ENCODE measurements at regions not wholly inside any gene's neighbourhood (a gene's known extent, or its start where the extent isn't known, plus 50 kb on each side); places are given as distances from the start of the nearest gene placed in this dataset.

- intact Hi-C loops (cut with micrococcal nuclease) (no loop called here), dilution Hi-C loops (cut with HindIII; ENCODE audit: low sequenced_read_pairs, unreplicated experiment) (no loop called here), in situ Hi-C loops (cut with MboI; ENCODE audit: low sequenced_read_pairs) (no loop called here)
- Histone ChIP-seq H3K14ac (replicated peaks; ENCODE audit: low read depth, low read length) (no peak overlapping the region), H4K91ac (ENCODE audit: insufficient read depth, low read depth, low read length) (0 out of 2 replicates have a peak overlapping the region, but pooled peaks have one; percentile 16), H4K5ac (ENCODE audit: low read depth, low read length) (peak overlapping the region; percentile 67; the same call in 1 of the 2 replicates), H3K79me1 (ENCODE audit: low read depth in 1 of 2, low read length in 2 of 2) (no peaks in the 10 kb centered on the region), H3K27me3 (ENCODE audit: control insufficient read depth, insufficient read depth, low read length) (no peaks in the 10 kb centered on the region), H3K4me2 (ENCODE audit: low read depth, low read length) (0 out of 2 replicates have a peak overlapping the region, but pooled peaks have one; percentile 28), H3K18ac (ENCODE audit: low read depth, low read length) (peak overlapping the region; percentile 25; the same call in 1 of the 2 replicates), H3K56ac (ENCODE audit: extremely low read depth, insufficient read depth, low read length) (no peak overlapping the region), H3K4ac (ENCODE audit: low read depth, low read length) (no peak overlapping the region), H4K8ac (ENCODE audit: low read depth in 2 of 2, low read length in 2 of 2) (no peak overlapping the region), H2BK20ac (ENCODE audit: low read depth, low read length) (no peak overlapping the region), H3K9ac (ENCODE audit: low read depth, low read length) (no peak overlapping the region), H3K9me3 (ENCODE audit: control insufficient read depth, insufficient read depth, low read length) (no peaks in the 10 kb centered on the region), H2BK120ac (ENCODE audit: low read depth, low read length) (no peak overlapping the region), H3K9me1 (ENCODE audit: insufficient read depth, low read length) (no peaks in the 10 kb centered on the region), H2BK5ac (ENCODE audit: low read depth, low read length, poor library complexity, severe bottlenecking) (no peak overlapping the region), H2AK5ac (ENCODE audit: low read depth, low read length) (no peak overlapping the region), H2AFZ (replicated peaks; ENCODE audit: low read length, poor library complexity) (no peak overlapping the region), H3K36me3 (ENCODE audit: control insufficient read depth, insufficient read depth, low read length) (no peaks in the 10 kb centered on the region), H4K20me1 (ENCODE audit: insufficient read depth, low read length) (no peaks in the 10 kb centered on the region), H3K4me3 (ENCODE audit: insufficient read depth, low read depth, low read length) (no peak overlapping the region), H3K23ac (ENCODE audit: low read depth, low read length) (no peak overlapping the region), H2BK15ac (ENCODE audit: low read depth, low read length) (no peak overlapping the region), H2AK9ac (replicated peaks; ENCODE audit: low read depth, low read length, poor library complexity) (no peak overlapping the region), H3K4me1 (ENCODE audit: control insufficient read depth, insufficient read depth, low read length) (peaks cover 6% of the 10 kb centered on the region; the same call in 1 of the 2 replicates), H3K27ac (ENCODE audit: insufficient read depth, low read length) (peak overlapping the region; percentile 28; the same call in 1 of the 2 replicates)
- ChIA-PET CTCF (no interaction called here), POLR2A (ENCODE audit: unreplicated experiment) (no interaction called here)
- BruUV-seq (replicated peaks) = no TSS peak
- TF ChIP-seq NFE2L2 (IDR thresholded peaks at IDR 0.05; ENCODE audit: low read depth, low read length) (no peak), ELK1 (IDR thresholded peaks at IDR 0.05; ENCODE audit: borderline replicate concordance, low read depth, low read length) (no peak), CEBPB (IDR thresholded peaks at IDR 0.05; ENCODE audit: low read depth, low read length) (no peak), RAD21 (IDR thresholded peaks at IDR 0.05; ENCODE audit: low read length) (no peak), RCOR1 (IDR thresholded peaks at IDR 0.05; ENCODE audit: insufficient replicate concordance, low read length) (no peak), BHLHE40 (IDR thresholded peaks at IDR 0.05; ENCODE audit: low read depth, low read length) (no peak), CTCF (conservative IDR thresholded peaks at IDR 0.05; ENCODE audit: low read depth, low read length) (no peak), SMC3 (IDR thresholded peaks at IDR 0.05; ENCODE audit: low read depth, low read length) (no peak), USF2 (IDR thresholded peaks at IDR 0.05; ENCODE audit: low read depth, low read length) (no peak), CHD1 (IDR thresholded peaks at IDR 0.05; ENCODE audit: low read depth, low read length) (no peak), MAZ (IDR thresholded peaks at IDR 0.05; ENCODE audit: borderline replicate concordance, low read depth, low read length) (no peak), POLR2A (IDR thresholded peaks at IDR 0.05; ENCODE audit: low read depth, low read length) (no peak)
- ATAC-seq (ENCODE audit: low read depth) (no peak; the same call in 1 of the 2 replicates), DNase-seq (peak; percentile 36)
- no CpG with 5 or more reads among the region's 1 CpG for WGBS, 2 experiments (ENCODE audit: extremely low coverage in 2 of 2, insufficient read length in 1 of 2)
These were observed 211.5 kb upstream of the NREP start for GRCh38 chr5:111968459-111968858.
